Smooth muscle cell (in vitro differentiated cells): ENCODE measurements at regions not wholly inside any gene's neighbourhood (a gene's known extent, or its start where the extent isn't known, plus 50 kb on each side); places are given as distances from the start of the nearest gene placed in this dataset.

Experiments
- DNase-seq: peaks from one replicate; lab custom pipeline; 2025; ENCODE audit not compliant: unreplicated experiment; lab: John Stamatoyannopoulos, UW
- H2AFZ ChIP-seq: fragments of 200-600 bp; sonication (generic); 2 replicates; pipeline ENCODE4 v1.6.0; 2016; ENCODE audit warnings: antibody characterized with exemption, low read depth, mild to moderate bottlenecking
- H3F3A ChIP-seq: fragments of 200-600 bp; sonication (generic); 2 replicates; pipeline ENCODE4 v1.6.0; 2017; ENCODE audit warnings: antibody characterized with exemption, low read depth
- H3K27ac ChIP-seq: fragments of 200-600 bp; sonication (generic); 2 replicates; pipeline ENCODE4 v1.5.1; 2016; ENCODE audit warnings: low read depth, mild to moderate bottlenecking
- H3K27me3 ChIP-seq: fragments of 200-600 bp; sonication (generic); 2 replicates; pipeline ENCODE4 v1.6.1; 2016; ENCODE audit warnings: low read depth, mild to moderate bottlenecking
- H3K36me3 ChIP-seq: fragments of 200-600 bp; sonication (generic); 2 replicates; pipeline ENCODE4 v1.5.1; 2016; ENCODE audit warnings: low read depth
- H3K4me1 ChIP-seq: fragments of 200-600 bp; sonication (generic); 2 replicates; pipeline ENCODE4 v1.5.1; 2016; ENCODE audit warnings: low read depth
- H3K4me2 ChIP-seq: fragments of 200-600 bp; sonication (generic); 2 replicates; pipeline ENCODE4 v1.6.0; 2016; ENCODE audit warnings: mild to moderate bottlenecking
- H3K4me3 ChIP-seq: fragments of 200-600 bp; sonication (generic); 2 replicates; pipeline ENCODE4 v1.5.1; 2016; ENCODE audit warnings: mild to moderate bottlenecking
- H3K79me2 ChIP-seq: fragments of 200-600 bp; sonication (generic); 2 replicates; pipeline ENCODE4 v1.6.0; 2016; ENCODE audit warnings: low read depth, mild to moderate bottlenecking
- H3K9ac ChIP-seq: fragments of 200-600 bp; sonication (generic); 2 replicates; pipeline ENCODE4 v1.6.0; 2016; ENCODE audit warnings: low read depth
- H3K9me3 ChIP-seq: fragments of 200-600 bp; sonication (generic); replicated peaks from 2 replicates; pipeline ENCODE4 v1.5.1; 2016; ENCODE audit warnings: low read depth
- H4K20me1 ChIP-seq: fragments of 200-600 bp; sonication (generic); 2 replicates; pipeline ENCODE4 v1.6.0; 2016; ENCODE audit warnings: low read depth
- CTCF ChIP-seq: fragments of 200-600 bp; sonication (generic); IDR thresholded peaks from 2 replicates; pipeline ENCODE4 v1.5.1; 2017; ENCODE audit warnings: borderline replicate concordance, mild to moderate bottlenecking, antibody characterized with exemption; ENCODE audit not compliant: insufficient read depth, poor library complexity, severe bottlenecking
- WGBS: methylation state at CpG from one replicate; pipeline ENCODE4 v1.1.7; 2016; ENCODE audit warnings: low lambda C conversion rate; 5-methylcytosine and 5-hydroxymethylcytosine counted together

GRCh38 chr10:125227546-125227945, 67.2 kb upstream of the CTBP2 start:
- 96% methylated on average over 15 of the region's 15 CpGs for WGBS
- H3K4me3 ChIP-seq: no peak overlapping the region
- no peaks in the 10 kb centered on the region for H3K27me3 ChIP-seq
- TF ChIP-seq CTCF: no peak
- H3K79me2 ChIP-seq: no peaks in the 10 kb centered on the region
- no peaks in the 10 kb centered on the region for H3K9me3 ChIP-seq
- no peak overlapping the region for H2AFZ ChIP-seq
- no peaks in the 10 kb centered on the region for H3K36me3 ChIP-seq
- H3K4me2 ChIP-seq: no peak overlapping the region
- H4K20me1 ChIP-seq: no peaks in the 10 kb centered on the region
- H3K4me1 ChIP-seq: peaks cover 4% of the 10 kb centered on the region
- DNase-seq: no peak
- no peaks in the 10 kb centered on the region for H3F3A ChIP-seq
- no peak overlapping the region for H3K9ac ChIP-seq
- no peak overlapping the region for H3K27ac ChIP-seq

GRCh38 chr10:125226823-125227222, 66.5 kb upstream of the CTBP2 start:
- WGBS: over 99% methylated on average over 13 of the region's 13 CpGs
- H3K27me3 ChIP-seq: no peaks in the 10 kb centered on the region

GRCh38 chr10:125226005-125226404, 65.6 kb upstream of the CTBP2 start:
- no peak overlapping the region for H3K4me3 ChIP-seq
- DNase-seq: no peak
- H2AFZ ChIP-seq: no peak overlapping the region
- no peaks in the 10 kb centered on the region for H3K36me3 ChIP-seq
- no peaks in the 10 kb centered on the region for H3K79me2 ChIP-seq
- WGBS: 89% methylated on average over 7 of the region's 7 CpGs
- no peak overlapping the region for H3K9ac ChIP-seq
- no peaks in the 10 kb centered on the region for H3F3A ChIP-seq
- H3K27ac ChIP-seq: no peak overlapping the region
- no peaks in the 10 kb centered on the region for H4K20me1 ChIP-seq
- H3K4me1 ChIP-seq: peaks cover under 1% of the 10 kb centered on the region
- H3K4me2 ChIP-seq: no peak overlapping the region
- no peak for TF ChIP-seq CTCF
- H3K27me3 ChIP-seq: no peaks in the 10 kb centered on the region
- H3K9me3 ChIP-seq: no peaks in the 10 kb centered on the region

More at GRCh38 chr10:125226823-125227222, 66.5 kb upstream of the CTBP2 start:
- no peaks in the 10 kb centered on the region for H3K36me3 ChIP-seq
- H3K79me2 ChIP-seq: no peaks in the 10 kb centered on the region
- DNase-seq: no peak
- no peaks in the 10 kb centered on the region for H3K9me3 ChIP-seq
- no peaks in the 10 kb centered on the region for H4K20me1 ChIP-seq
- H3K4me2 ChIP-seq: no peak overlapping the region
- no peak overlapping the region for H3K27ac ChIP-seq
- TF ChIP-seq CTCF: no peak
- H3K4me3 ChIP-seq: no peak overlapping the region
- H3K4me1 ChIP-seq: peaks cover 4% of the 10 kb centered on the region
- H3F3A ChIP-seq: no peaks in the 10 kb centered on the region
- H3K9ac ChIP-seq: no peak overlapping the region
- H2AFZ ChIP-seq: no peak overlapping the region

GRCh38 chr10:125225051-125225450, 64.7 kb upstream of the CTBP2 start:
- no peaks in the 10 kb centered on the region for H4K20me1 ChIP-seq
- H3K4me2 ChIP-seq: no peak overlapping the region
- H3K9ac ChIP-seq: no peak overlapping the region
- no peaks in the 10 kb centered on the region for H3K9me3 ChIP-seq
- H3K36me3 ChIP-seq: no peaks in the 10 kb centered on the region
- no peaks in the 10 kb centered on the region for H3K4me1 ChIP-seq
- WGBS: 92% methylated on average over 3 of the region's 3 CpGs
- no peaks in the 10 kb centered on the region for H3F3A ChIP-seq
- no peak overlapping the region for H2AFZ ChIP-seq
- no peak for DNase-seq
- H3K4me3 ChIP-seq: no peak overlapping the region
- H3K27me3 ChIP-seq: no peaks in the 10 kb centered on the region
- no peak overlapping the region for H3K27ac ChIP-seq
- no peaks in the 10 kb centered on the region for H3K79me2 ChIP-seq
- no peak for TF ChIP-seq CTCF
